NCI-H2196 (cell line): ENCODE measurements at regions not wholly inside any gene's neighbourhood (a gene's known extent, or its start where the extent isn't known, plus 50 kb on each side); places are given as distances from the start of the nearest gene placed in this dataset.

ENCODE experiments used
- DNase-seq: peaks from one replicate; lab custom pipeline; 2025; ENCODE audit not compliant: unreplicated experiment; lab: John Stamatoyannopoulos, UW

DNA sequence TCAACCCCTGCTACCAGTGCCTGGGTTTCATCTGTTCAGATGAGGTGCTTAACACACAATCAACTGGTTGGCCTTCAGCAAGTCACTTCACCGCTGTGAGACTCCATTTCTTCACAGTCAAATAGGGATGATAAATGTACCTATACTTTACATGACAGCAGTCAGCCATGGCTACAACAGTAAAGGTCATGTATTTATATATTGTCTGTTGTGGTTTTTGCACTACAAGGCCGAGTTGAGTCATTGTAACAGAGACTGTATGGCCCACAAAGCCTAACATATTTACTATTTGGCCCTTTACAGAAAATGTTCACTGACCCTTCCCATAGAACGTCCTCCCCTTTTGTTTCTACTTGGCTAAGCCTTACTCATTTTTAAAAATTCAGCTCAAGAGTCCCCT lies 404.6 kb upstream of the F9 start:
- DNase-seq: no peak

DNA sequence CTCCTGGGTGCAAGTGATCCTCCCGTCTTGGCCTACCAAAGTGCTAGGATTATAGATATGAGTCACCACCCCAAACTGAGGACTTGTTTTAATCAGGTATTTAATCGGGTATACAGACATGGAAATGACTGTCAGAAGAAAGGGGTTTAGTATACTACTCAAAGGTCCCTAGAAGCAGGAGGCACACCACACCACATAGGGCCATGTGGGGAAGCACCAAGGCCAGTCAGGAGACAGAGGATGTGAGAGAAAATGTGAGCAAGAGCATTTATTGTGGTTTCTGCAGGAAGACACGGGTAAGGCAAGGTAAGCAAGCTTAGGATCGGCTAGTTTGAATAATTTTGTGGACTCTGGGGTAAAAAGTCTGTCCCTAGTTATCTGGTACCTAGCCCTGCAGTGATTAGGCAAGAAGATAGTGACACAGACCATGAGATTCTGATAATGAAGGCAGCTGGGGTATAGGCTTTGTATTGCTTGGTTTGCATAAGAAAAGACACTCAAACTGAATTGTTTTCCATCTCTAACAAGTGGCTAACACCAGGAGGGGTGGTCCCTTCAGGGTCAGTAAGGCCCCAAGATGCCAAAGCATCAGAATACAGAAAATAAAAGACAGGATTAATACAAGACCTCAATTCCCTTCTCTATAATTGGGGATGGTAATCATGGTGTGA lies 408.8 kb upstream of the F9 start:
- DNase-seq: no peak

DNA sequence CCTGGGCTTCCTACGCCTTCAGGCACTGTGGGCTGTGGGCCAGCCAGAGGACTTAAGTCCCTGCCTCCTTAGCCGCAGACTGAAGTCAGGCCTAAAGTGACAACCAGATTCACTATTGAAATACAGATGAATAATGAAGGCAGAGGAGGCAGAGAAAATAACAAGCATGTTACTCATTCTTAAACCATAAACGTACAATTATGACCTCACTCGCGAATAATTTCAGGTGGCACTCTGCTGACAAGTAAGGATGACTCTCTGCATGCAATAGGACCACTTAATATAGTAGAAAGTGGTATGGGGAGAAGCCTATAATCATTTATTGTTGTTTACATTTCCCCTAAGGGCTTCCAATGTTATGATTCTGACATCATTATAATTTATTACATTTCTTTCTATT lies 409.2 kb upstream of the FGF13 start:
- DNase-seq: no peak

- DNase-seq: peak; percentile 23
Measured at GRCh38 chrX:139113708-139114107, 402.2 kb upstream of the FGF13 start.

DNA sequence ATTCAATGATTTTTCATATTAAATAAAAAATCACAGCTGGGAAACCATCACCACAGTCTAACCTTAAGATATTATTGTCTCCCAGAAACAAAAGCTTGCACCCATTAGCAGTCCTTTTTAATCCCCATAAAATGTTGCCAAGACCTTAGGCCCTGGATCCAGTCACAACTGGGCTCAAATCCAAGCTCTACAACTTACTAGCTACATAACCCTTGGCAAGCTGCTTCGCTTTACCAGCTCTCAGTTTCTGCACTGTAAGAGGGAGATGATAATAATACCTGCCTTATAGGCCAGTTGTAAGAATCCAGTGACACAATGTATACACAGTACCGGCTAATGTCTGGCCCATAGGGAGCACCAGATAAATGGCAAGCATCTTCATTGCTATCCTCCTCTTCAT lies 400.9 kb upstream of the FGF13 start:
- DNase-seq: peak; percentile 34

DNA sequence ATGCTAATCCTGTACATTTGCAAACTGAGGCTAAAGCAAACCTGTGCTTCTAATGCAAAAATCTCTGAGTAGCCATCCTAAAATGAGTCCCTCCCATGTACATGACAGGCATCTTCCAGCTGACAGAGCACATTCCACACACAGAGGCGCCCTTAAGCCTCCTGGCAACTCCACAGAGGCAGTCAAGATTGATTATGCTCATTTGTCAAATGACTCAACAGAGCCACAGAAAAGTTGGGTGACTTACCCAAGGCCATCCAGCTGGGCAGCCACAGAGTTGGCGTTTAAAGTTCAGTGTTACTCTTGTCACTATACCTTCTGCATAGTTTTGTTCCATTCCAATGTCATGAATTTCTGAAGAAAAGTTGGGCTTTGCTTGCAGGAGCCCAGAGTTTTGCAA lies 394.6 kb upstream of the FGF13 start:
- DNase-seq: no peak

GRCh38 chrX:139094671-139095592 lies 383.4 kb upstream of the FGF13 start:
- no peak for DNase-seq

DNA sequence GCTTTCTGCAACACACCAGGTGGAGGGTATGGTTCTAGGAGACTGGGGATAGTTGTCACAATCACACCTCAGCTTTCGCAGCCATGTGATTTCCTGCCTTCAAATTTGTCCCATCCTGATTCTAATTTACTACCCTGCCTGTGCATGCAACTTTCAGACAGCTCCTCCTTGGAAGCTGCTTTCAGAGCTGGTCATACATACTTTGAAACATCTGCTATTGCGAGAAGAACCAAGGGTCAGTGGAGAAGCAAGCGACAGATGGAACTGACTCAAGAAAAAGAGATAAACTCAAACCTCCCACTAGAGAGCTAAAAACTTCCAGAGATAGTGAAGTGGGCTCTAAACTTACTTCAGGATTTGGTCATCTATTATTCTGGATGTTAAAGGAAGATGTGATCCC lies 381.7 kb upstream of the FGF13 start:
- DNase-seq: no peak

DNA sequence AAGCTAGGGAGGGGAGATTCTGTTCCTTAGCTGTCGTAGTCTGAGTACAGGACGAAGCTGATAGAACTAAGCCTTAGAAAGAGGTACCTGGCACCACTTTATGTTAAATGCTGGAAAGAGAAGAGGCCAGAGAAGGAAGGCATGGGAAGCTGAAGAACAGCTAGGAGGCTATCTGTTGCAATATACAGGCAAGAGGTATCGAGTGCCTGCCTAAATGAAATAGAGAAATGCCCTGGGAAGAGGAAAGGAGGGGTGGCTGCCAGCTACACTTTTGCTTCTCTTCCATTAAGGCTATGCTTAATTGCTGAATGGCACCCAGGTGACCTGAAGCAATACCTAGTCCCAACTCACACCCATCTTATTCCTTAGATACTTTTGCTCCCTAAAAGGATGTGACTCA lies 380.4 kb upstream of the FGF13 start:
- no peak for DNase-seq

DNA sequence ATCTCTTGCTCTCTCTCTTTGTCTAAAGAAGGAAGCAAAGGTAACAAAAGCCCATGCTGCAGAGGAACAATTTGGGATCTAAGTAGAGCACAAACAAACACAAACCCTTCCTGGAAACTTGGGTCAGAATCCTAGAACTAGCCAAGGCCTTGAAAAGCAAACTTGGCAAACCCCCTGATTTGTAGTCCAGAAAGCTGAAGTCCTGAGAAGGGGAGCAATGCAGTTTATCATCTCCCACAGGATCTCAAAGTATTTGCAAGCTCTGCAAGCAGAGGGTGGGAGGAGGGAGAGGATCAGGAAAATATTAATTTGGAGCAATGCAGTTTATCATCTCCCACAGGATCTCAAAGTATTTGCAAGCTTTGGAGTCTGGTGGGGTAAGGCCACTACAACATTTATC lies 379.5 kb upstream of the FGF13 start:
- DNase-seq: no peak

DNA sequence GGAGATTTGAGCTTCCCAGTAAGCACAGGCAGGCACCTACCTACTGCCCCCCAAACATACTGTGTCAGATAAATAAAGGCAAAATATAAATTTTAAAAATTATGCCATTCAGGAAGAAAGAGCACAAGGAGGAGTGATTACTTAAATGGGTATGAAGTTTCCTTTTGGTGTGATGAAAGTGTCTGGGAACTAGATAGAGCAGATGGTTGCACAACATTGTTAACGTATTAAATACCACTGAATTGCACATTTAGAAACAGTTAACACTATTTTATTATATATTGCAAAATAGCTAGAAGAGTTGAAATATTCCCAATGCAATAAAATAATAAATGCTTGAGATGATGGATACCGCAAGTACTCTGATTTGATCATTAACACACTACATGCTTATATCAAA lies 374.7 kb upstream of the FGF13 start:
- no peak for DNase-seq

DNA sequence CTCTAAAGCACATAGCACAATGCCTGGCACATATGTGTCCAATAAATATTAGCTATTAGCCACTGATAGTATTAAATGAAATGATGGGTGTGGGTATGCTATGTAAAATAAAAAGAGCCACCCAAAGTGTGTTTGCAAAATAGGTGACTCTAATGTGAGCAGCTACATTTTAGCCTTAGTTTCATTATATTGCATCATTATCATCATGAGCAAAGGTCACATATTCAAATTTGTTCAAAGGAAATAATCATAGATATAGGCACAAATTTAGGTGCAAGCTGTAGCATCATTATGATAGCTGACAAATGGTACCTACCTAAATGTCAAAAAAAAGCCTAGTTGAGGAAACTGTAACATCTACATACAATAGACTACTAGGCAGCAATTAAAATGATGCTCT lies 373.9 kb upstream of the FGF13 start:
- no peak for DNase-seq

- no peak for DNase-seq
Measured at GRCh38 chrX:139083191-139083590, 371.7 kb upstream of the FGF13 start.

GRCh38 chrX:139081965-139082364 lies 370.4 kb upstream of the FGF13 start:
- no peak for DNase-seq

DNA sequence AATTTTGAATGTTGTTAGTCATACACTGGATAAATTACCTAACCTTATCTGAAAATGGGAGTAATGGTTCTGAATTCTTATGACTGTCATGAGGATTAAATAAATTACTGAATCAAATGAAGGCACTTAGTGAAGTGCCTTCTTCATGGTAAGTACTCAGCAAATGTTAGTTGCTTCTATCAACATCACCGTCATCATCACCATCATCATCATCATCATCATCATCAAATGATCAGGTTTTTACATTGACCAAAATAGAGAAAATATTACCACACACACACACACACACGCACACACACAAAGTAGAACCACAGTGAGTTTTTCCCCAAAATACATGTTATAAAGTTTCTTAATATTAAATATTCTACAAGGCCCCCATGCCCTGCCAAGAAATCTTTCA lies 368.3 kb upstream of the FGF13 start:
- no peak for DNase-seq

DNA sequence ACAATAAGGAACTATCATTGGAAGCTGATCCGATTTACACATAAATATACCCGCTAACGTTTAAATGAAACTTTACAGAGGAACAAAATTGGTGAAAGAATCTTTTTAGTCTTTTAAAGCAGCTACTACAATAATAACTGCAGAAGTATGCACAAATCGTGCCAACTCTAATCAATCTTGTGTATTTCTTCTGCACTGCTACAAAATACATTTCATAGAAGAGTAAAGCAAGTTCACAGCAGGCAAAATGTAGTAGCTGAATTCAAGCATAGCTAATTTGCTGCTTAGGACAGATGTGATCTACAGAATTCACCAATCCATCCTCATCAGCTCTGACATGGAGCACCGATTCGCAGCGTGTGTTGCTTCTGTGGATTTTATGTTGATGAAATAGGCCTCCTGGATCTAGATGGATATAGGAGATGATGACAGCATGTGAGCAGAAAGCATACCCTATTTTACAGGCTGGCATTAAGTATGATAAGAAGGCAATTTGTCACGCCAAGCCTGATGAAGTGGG lies 367.3 kb upstream of the FGF13 start:
- DNase-seq: no peak

GRCh38 chrX:139078342-139078741 lies 366.8 kb upstream of the FGF13 start:
- no peak for DNase-seq

DNA sequence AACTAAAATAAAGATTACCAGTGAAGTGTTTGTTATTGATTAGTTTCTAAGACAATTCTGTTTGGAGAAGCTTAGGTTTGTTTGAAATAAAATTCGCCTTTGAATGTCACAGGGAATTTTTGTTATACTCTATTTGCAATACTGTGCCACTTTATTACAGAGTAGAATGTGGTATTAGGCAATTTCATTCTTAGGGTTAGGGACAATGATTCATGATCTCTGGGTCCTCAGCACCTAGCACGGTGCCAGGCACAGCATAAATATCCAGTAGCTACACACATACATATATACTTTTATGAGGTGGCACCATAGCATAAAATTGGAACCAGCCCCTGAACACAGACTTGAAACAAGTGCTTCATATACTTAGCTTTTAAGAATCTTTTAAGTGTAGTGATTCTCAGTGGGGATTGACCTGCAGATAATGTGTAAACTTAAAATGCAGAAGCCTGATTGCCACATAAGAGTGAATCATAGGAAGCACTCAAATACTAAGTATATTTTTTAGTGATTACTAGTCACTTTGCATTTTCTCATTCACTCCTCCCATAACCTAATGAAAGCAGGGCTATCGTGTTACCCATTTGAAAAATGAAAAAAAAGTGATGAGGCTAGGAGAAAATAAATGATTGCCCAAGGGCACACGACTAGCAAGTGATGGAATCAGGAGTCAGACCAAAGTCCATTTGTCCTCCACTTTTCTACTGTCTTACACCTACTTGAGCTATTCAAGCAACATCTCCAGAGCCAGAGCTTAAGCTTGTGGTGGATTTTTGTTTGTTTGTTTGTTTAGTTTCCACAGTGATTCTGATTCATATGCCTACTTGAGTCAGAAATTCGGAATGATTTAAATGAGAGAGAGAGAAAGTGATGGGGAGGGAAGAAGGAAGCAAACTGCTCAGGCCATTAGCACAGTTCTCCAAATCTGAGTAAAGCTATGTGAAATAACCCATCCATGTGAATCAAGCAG lies 366.0 kb upstream of the FGF13 start:
- no peak for DNase-seq

GRCh38 chrX:139063364-139063763 lies 351.8 kb upstream of the FGF13 start:
- no peak for DNase-seq

- peak; percentile 1 for DNase-seq
Measured at GRCh38 chrX:139058831-139059495, 347.4 kb upstream of the FGF13 start.

DNA sequence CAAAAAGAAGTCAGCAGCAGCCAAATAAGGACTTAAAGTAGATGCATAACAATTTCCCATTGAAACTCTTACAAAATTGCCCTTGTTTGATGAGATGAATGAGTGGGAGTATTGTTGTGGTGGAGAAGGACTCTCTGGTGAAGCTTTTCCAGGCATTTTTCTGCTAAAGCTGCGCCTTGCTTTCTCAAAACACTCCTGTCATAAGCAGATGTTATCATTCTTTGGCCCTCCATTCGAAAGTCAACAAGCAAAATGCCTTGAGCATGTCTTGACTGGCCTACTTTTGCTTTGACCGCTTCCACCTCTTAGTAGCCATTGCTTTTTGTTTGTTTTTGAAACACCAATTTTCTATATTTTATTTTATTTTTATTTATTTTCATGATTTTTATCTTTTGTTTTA lies 340.9 kb upstream of the FGF13 start:
- DNase-seq: no peak
